ENCODE measurements at regions not wholly inside any gene's neighbourhood (a gene's known extent, or its start where the extent isn't known, plus 50 kb on each side); places are given as distances from the start of the nearest gene placed in this dataset.

DNA sequence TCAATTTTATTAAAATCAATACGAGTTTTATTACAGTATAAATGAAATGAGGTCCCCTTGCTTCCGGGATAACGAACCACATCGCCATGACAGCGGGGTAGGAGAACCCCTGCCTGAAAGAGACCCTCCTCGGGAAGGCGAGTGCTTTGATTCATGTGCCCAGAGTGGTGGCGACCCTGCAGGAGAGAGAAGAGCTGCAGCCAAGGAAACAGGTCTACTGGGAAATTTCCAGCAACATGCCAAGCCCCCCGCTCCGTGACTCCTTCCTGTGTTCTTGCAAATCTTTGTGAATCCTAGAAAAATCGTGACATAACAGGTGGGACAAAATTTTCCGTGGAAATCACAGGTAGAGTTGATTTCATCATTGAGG is 162.5 kb downstream of the WSCD1 start:
- H3K4me3 ChIP-seq (ENCODE audit: low read length), result no peak overlapping the region
- TF ChIP-seq, protein P1, sequence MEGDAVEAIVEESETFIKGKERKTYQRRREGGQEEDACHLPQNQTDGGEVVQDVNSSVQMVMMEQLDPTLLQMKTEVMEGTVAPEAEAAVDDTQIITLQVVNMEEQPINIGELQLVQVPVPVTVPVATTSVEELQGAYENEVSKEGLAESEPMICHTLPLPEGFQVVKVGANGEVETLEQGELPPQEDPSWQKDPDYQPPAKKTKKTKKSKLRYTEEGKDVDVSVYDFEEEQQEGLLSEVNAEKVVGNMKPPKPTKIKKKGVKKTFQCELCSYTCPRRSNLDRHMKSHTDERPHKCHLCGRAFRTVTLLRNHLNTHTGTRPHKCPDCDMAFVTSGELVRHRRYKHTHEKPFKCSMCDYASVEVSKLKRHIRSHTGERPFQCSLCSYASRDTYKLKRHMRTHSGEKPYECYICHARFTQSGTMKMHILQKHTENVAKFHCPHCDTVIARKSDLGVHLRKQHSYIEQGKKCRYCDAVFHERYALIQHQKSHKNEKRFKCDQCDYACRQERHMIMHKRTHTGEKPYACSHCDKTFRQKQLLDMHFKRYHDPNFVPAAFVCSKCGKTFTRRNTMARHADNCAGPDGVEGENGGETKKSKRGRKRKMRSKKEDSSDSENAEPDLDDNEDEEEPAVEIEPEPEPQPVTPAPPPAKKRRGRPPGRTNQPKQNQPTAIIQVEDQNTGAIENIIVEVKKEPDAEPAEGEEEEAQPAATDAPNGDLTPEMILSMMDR (IDR thresholded peaks at IDR 0.05), result no peak
- H3K27me3 Mint-ChIP-seq, result no peaks in the 10 kb centered on the region
- no peak overlapping the region for H3K27ac ChIP-seq (ENCODE audit: low read depth in 1 of 2, low read length in 2 of 2)
- intact Hi-C loops (cut with DNase I, micrococcal nuclease), result no loop called here
- DNase-seq, result no peak
- POLR2A ChIA-PET, result no interaction called here
- H3K4me1 ChIP-seq (ENCODE audit: insufficient read depth, low read length), result no peaks in the 10 kb centered on the region
- no peaks in the 10 kb centered on the region for H3K9me3 Mint-ChIP-seq
- no peak overlapping the region for H3K4me3 Mint-ChIP-seq
- H3K36me3 ChIP-seq (ENCODE audit: insufficient read depth, low read length), result no peaks in the 10 kb centered on the region
- CTCF ChIA-PET, result no interaction called here
- no peaks in the 10 kb centered on the region for H3K36me3 Mint-ChIP-seq (ENCODE audit: low read depth)
- H3K4me1 Mint-ChIP-seq (ENCODE audit: low read depth), result no peaks in the 10 kb centered on the region
- H3K27ac Mint-ChIP-seq, result no peak overlapping the region
- no peak for ATAC-seq (ENCODE audit: poor library complexity)
- peaks cover 0 to 2% of the 10 kb centered on the region in 2 experiments for H3K27me3 ChIP-seq (ENCODE audit: control insufficient read depth in 1 of 2, insufficient read depth in 2 of 2, low read length in 2 of 2)
- no peaks in the 10 kb centered on the region for H3K9me3 ChIP-seq (ENCODE audit: control insufficient read depth in 1 of 2, insufficient read depth in 1 of 2, low read length in 2 of 2)

DNA sequence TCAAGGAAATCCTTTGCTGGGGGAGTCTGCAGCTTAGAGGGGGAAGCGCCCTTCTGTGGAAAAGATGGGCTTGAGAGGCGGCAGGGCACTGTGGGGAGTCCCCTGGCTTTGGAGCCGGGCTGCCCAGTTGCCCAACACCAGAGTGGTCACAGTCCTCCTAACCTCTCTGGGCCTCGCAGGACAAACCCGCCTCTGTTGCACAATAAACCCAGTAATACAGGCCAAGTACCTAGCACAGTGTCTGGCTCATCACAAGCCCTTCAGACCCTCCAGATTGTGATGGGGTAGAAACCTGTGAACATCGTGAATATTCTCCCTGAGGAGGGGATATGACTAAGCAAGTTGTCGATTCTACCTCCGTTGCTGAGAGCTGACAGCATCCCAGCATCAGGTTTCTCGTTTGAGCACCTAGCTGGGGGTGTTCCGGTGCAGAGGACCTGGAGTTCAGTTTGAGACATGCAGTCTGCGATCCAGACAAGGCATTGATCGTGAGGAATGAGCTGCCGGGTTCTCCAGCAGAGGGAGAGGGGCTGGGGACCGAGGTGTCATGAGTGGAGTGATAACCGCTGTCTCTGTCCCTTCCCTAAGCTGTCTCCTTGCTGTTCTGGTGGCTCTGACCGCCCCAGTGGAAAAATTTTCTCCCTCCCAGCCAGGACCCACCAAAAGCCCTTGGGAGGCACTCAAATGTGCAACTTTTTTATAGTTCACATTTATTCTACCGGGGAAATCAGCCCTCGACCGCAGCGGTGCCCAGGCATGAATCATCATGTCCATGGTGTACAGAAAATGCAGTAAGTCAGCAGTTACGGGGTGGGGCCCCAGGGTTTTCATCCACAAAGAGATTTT is 161.9 kb downstream of the WSCD1 start:
- Histone ChIP-seq H3K4me1 (ENCODE audit: insufficient read depth, low read length) (no peaks in the 10 kb centered on the region), H3K36me3 (ENCODE audit: insufficient read depth, low read length) (no peaks in the 10 kb centered on the region), H3K9me3 (ENCODE audit: control insufficient read depth in 1 of 2, insufficient read depth in 1 of 2, low read length in 2 of 2) (no peaks in the 10 kb centered on the region), H3K27ac (ENCODE audit: low read depth in 1 of 2, low read length in 2 of 2) (no peak overlapping the region), H3K27me3 (ENCODE audit: control insufficient read depth in 1 of 2, insufficient read depth in 2 of 2, low read length in 2 of 2) (peaks cover 0 to under 1% of the 10 kb centered on the region in 2 experiments), H3K4me3 (ENCODE audit: low read length) (no peak overlapping the region)
- no peaks in the 10 kb centered on the region for H3K36me3 Mint-ChIP-seq (ENCODE audit: low read depth)
- intact Hi-C loops (cut with DNase I, micrococcal nuclease), result no loop called here
- H3K27me3 Mint-ChIP-seq, result no peaks in the 10 kb centered on the region
- ChIA-PET POLR2A (no interaction called here), CTCF (no interaction called here)
- H3K9me3 Mint-ChIP-seq, result no peaks in the 10 kb centered on the region
- no peak overlapping the region for H3K4me3 Mint-ChIP-seq
- ATAC-seq (ENCODE audit: poor library complexity) (no peak), DNase-seq (no peak)
- no peak overlapping the region for H3K27ac Mint-ChIP-seq
- no peaks in the 10 kb centered on the region for H3K4me1 Mint-ChIP-seq (ENCODE audit: low read depth)
- TF ChIP-seq, protein P1 (IDR thresholded peaks at IDR 0.05), result no peak

- no peak for ATAC-seq (ENCODE audit: poor library complexity)
- no peaks in the 10 kb centered on the region for H3K9me3 Mint-ChIP-seq
- no peak overlapping the region for H3K4me3 Mint-ChIP-seq
- no peaks in the 10 kb centered on the region for H3K4me1 Mint-ChIP-seq (ENCODE audit: low read depth)
- no peak overlapping the region for H3K4me3 ChIP-seq (ENCODE audit: low read length)
- no peaks in the 10 kb centered on the region for H3K36me3 Mint-ChIP-seq (ENCODE audit: low read depth)
- H3K9me3 ChIP-seq (ENCODE audit: control insufficient read depth in 1 of 2, insufficient read depth in 1 of 2, low read length in 2 of 2), result no peaks in the 10 kb centered on the region
- no peaks in the 10 kb centered on the region for H3K36me3 ChIP-seq (ENCODE audit: insufficient read depth, low read length)
- no peaks in the 10 kb centered on the region for H3K27me3 Mint-ChIP-seq
- no peaks in the 10 kb centered on the region for H3K4me1 ChIP-seq (ENCODE audit: insufficient read depth, low read length)
- CTCF ChIA-PET, result no interaction called here
- intact Hi-C loops (cut with DNase I, micrococcal nuclease), result no loop called here
- H3K27ac ChIP-seq (ENCODE audit: low read depth in 1 of 2, low read length in 2 of 2), result no peak overlapping the region
- DNase-seq, result no peak
- no peaks in the 10 kb centered on the region for H3K27me3 ChIP-seq (ENCODE audit: control insufficient read depth in 1 of 2, insufficient read depth in 2 of 2, low read length in 2 of 2)
- H3K27ac Mint-ChIP-seq, result no peak overlapping the region
- POLR2A ChIA-PET, result no interaction called here
- TF ChIP-seq, protein P1 (IDR thresholded peaks at IDR 0.05), result no peak
Observed at GRCh38 chr17:6231465-6231864, 161.3 kb downstream of the WSCD1 start.
